CD4-positive, alpha-beta T cell (primary cell): ENCODE measurements at regions not wholly inside any gene's neighbourhood (a gene's known extent, or its start where the extent isn't known, plus 50 kb on each side); places are given as distances from the start of the nearest gene placed in this dataset.
"Not testable (repeated sequence)": the region's sequence is repeated elsewhere in the genome, so short reads cannot be mapped to it uniquely, and the experiment has no call there.

Experiments used
- ATAC-seq: fragments of 200-7000 bp; cut with Tn5 transposase; one replicate; pipeline ENCODE4 v1.10.0; 2022; ENCODE audit warnings: mild to moderate bottlenecking; ENCODE audit not compliant: poor library complexity
- CTCF ChIA-PET: fragments of 350-600 bp; sonication (Branson Sonifier 250); formaldehyde crosslinking; loops from one replicate; lab custom pipeline; 2021; ENCODE audit warnings: antibody characterized with exemption, inconsistent platforms; lab: Charles Lee
- POLR2A ChIA-PET: fragments of 350-600 bp; sonication (Branson Sonifier 250); formaldehyde crosslinking; loops from one replicate; lab custom pipeline; 2021; ENCODE audit warnings: antibody characterized with exemption, inconsistent platforms; lab: Charles Lee
- DNase-seq, 14 experiments: peaks; one replicate each; pipeline ENCODE4 v3.0.0-alpha.2; 2013 to 2020; ENCODE audit warnings: mixed read lengths in 2 of 14
- H3K27ac ChIP-seq, 2 donors: one replicate each; pipeline versions ENCODE4 v1.5.1 to v1.7.0; 2013; ENCODE audit warnings: low read length in 2 of 2, low read depth in 1 of 2, mild to moderate bottlenecking in 1 of 2
- H3K27me3 ChIP-seq, 2 experiments: 1 replicate in 1 of 2; 2 replicates in 1 of 2; pipeline versions ENCODE4 v1.6.1 to v1.7.0; 2013; ENCODE audit warnings: low read length in 2 of 2, control low read depth in 1 of 2, mild to moderate bottlenecking in 1 of 2, moderate library complexity in 1 of 2; ENCODE audit not compliant: insufficient read depth in 2 of 2, control insufficient read depth in 1 of 2
- H3K36me3 ChIP-seq: one replicate; pipeline ENCODE4 v1.6.1; 2013; ENCODE audit warnings: low read length, control low read depth; ENCODE audit not compliant: insufficient read depth
- H3K4me1 ChIP-seq: one replicate; pipeline ENCODE4 v1.6.1; 2013; ENCODE audit warnings: low read length, control low read depth; ENCODE audit not compliant: insufficient read depth
- H3K4me3 ChIP-seq: one replicate; pipeline ENCODE4 v1.5.1; 2013; ENCODE audit warnings: mild to moderate bottlenecking, low read length, moderate library complexity
- H3K9me3 ChIP-seq, 2 experiments: 1 replicate in 1 of 2; 2 replicates in 1 of 2; pipeline versions ENCODE4 v1.6.1 to v1.7.0; 2013; ENCODE audit warnings: low read length in 2 of 2, mild to moderate bottlenecking in 2 of 2, control low read depth in 1 of 2, moderate library complexity in 1 of 2; ENCODE audit not compliant: control insufficient read depth in 1 of 2, insufficient read depth in 1 of 2
- H3K27ac Mint-ChIP-seq: one replicate; pipeline ENCODE4 v1.8.0; 2020; ENCODE audit warnings: mixed read lengths
- H3K27me3 Mint-ChIP-seq: one replicate; pipeline ENCODE4 v1.8.0; 2021; ENCODE audit warnings: mixed read lengths
- H3K36me3 Mint-ChIP-seq: one replicate; pipeline ENCODE4 v1.8.0; 2021; ENCODE audit warnings: low read depth, mixed read lengths
- H3K4me1 Mint-ChIP-seq: one replicate; pipeline ENCODE4 v1.8.0; 2021; ENCODE audit warnings: low read depth, mixed read lengths
- H3K4me3 Mint-ChIP-seq: one replicate; pipeline ENCODE4 v1.8.0; 2020; ENCODE audit warnings: mild to moderate bottlenecking, mixed read lengths
- H3K9me3 Mint-ChIP-seq: one replicate; pipeline ENCODE4 v1.8.0; 2020; ENCODE audit warnings: mixed read lengths
- intact Hi-C, 2 experiments: fragments of 100-400 bp; cut with DNase I in 1 of 2; cut with micrococcal nuclease in 1 of 2; formaldehyde crosslinking; loops; one replicate each; pipeline versions ENCODE4 v1.15.1 to v1.9.0; 2023 to 2025; cut with DNase I, micrococcal nuclease
- TF ChIP-seq, protein P1 (sequence below): fragments of 200-600 bp; IDR thresholded peaks from one replicate; pipeline ENCODE4 v1.8.0; 2022; ENCODE audit warnings: antibody characterized with exemption, mild to moderate bottlenecking

DNA sequence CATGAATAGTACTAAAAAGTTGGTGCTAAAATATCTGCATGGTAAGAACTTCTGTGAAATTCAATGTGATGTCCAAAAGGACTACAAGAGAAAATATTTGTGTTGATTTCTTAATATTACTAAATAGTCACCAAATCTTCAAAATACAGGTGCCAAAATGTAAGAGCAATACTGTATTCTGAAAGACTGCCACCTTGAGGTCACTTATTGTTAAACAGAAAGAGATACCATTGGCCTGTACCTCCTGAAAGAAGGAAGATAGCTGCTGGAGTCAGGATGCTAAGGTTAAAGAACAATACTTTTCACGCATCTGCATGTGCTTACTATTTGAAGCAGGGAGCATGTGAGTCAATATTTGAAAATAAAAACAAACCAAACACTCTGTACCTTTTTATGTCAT, 72.0 kb upstream of the LSAMP start:
- Mint-ChIP-seq H3K9me3 (peaks cover 5% of the 10 kb centered on the region), H3K4me1 (no peaks in the 10 kb centered on the region), H3K36me3 (no peaks in the 10 kb centered on the region), H3K27ac (no peak overlapping the region), H3K4me3 (no peak overlapping the region), H3K27me3 (no peaks in the 10 kb centered on the region)
- intact Hi-C loops, result no loop called here
- peaks cover 0 to 9% of the 10 kb centered on the region in 2 experiments for H3K9me3 ChIP-seq
- no peaks in the 10 kb centered on the region for H3K27me3 ChIP-seq
- ChIA-PET CTCF (no interaction called here), POLR2A (no interaction called here)
- ATAC-seq (no peak), DNase-seq (no peak)
- H3K36me3 ChIP-seq, result no peaks in the 10 kb centered on the region
- no peaks in the 10 kb centered on the region for H3K4me1 ChIP-seq
- H3K27ac ChIP-seq, result no peak overlapping the region
- TF ChIP-seq, protein P1, sequence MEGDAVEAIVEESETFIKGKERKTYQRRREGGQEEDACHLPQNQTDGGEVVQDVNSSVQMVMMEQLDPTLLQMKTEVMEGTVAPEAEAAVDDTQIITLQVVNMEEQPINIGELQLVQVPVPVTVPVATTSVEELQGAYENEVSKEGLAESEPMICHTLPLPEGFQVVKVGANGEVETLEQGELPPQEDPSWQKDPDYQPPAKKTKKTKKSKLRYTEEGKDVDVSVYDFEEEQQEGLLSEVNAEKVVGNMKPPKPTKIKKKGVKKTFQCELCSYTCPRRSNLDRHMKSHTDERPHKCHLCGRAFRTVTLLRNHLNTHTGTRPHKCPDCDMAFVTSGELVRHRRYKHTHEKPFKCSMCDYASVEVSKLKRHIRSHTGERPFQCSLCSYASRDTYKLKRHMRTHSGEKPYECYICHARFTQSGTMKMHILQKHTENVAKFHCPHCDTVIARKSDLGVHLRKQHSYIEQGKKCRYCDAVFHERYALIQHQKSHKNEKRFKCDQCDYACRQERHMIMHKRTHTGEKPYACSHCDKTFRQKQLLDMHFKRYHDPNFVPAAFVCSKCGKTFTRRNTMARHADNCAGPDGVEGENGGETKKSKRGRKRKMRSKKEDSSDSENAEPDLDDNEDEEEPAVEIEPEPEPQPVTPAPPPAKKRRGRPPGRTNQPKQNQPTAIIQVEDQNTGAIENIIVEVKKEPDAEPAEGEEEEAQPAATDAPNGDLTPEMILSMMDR, result no peak
- H3K4me3 ChIP-seq, result no peak overlapping the region

GRCh38 chr3:116519101-116519500, 73.8 kb upstream of the LSAMP start:
- H3K27me3 Mint-ChIP-seq, H3K27ac ChIP-seq: not testable (repeated sequence)

GRCh38 chr3:116519823-116520222, 74.5 kb upstream of the LSAMP start:
- ATAC-seq, H3K36me3 ChIP-seq, H3K27ac ChIP-seq, DNase-seq, intact Hi-C loops, H3K4me1 Mint-ChIP-seq, H3K27me3 ChIP-seq, POLR2A ChIA-PET, H3K4me3 Mint-ChIP-seq, H3K27me3 Mint-ChIP-seq, CTCF ChIA-PET, H3K9me3 Mint-ChIP-seq, H3K36me3 Mint-ChIP-seq, H3K27ac Mint-ChIP-seq, H3K9me3 ChIP-seq, H3K4me3 ChIP-seq, H3K4me1 ChIP-seq: not testable (repeated sequence)

More at GRCh38 chr3:116519101-116519500, 73.8 kb upstream of the LSAMP start:
- DNase-seq, H3K4me3 Mint-ChIP-seq, H3K4me1 Mint-ChIP-seq, H3K9me3 ChIP-seq, H3K36me3 Mint-ChIP-seq, ATAC-seq, H3K27me3 ChIP-seq, H3K4me3 ChIP-seq, H3K4me1 ChIP-seq, POLR2A ChIA-PET, CTCF ChIA-PET, intact Hi-C loops, H3K27ac Mint-ChIP-seq, H3K9me3 Mint-ChIP-seq, H3K36me3 ChIP-seq: not testable (repeated sequence)

GRCh38 chr3:116524453-116525210, 79.3 kb upstream of the LSAMP start:
- Mint-ChIP-seq H3K27me3 (no peaks in the 10 kb centered on the region), H3K4me1 (no peaks in the 10 kb centered on the region), H3K36me3 (no peaks in the 10 kb centered on the region), H3K9me3 (peaks cover 4% of the 10 kb centered on the region), H3K4me3 (no peak overlapping the region), H3K27ac (no peak overlapping the region)
- POLR2A ChIA-PET, result interaction anchor here (0.7 kb wide), 1 partner anchor 29 kb away, joined by 3 read pairs; no protein-coding TSS in a partner anchor
- no peak overlapping the region for H3K27ac ChIP-seq
- ATAC-seq (no peak), DNase-seq (no peak)
- intact Hi-C loops, result no loop called here
- H3K9me3 ChIP-seq, result no peaks in the 10 kb centered on the region
- CTCF ChIA-PET, result no interaction called here
- no peak overlapping the region for H3K4me3 ChIP-seq
- H3K4me1 ChIP-seq, result no peaks in the 10 kb centered on the region
- no peaks in the 10 kb centered on the region for H3K27me3 ChIP-seq
- H3K36me3 ChIP-seq, result no peaks in the 10 kb centered on the region
- TF ChIP-seq, protein P1, result no peak
